Natural killer cell (primary cell): ENCODE measurements at regions not wholly inside any gene's neighbourhood (a gene's known extent, or its start where the extent isn't known, plus 50 kb on each side); places are given as distances from the start of the nearest gene placed in this dataset.

Experiments used
- ATAC-seq, 3 donors: fragments of 150-1000 bp in 2 of 3; fragments of 200-7000 bp in 1 of 3; cut with Tn5 transposase; 1 replicate in 1 of 3; 2 replicates in 2 of 3; pipeline ENCODE4 v1.10.0; 2021; ENCODE audit warnings: mild to moderate bottlenecking in 2 of 3, moderate library complexity in 2 of 3
- DNase-seq, 2 donors: peaks; one replicate each; pipeline versions ENCODE4 v3.0.0 to v3.0.0-alpha.2; 2013 to 2021; ENCODE audit warnings: mixed read lengths in 1 of 2
- H3K27ac ChIP-seq: one replicate; pipeline ENCODE4 v1.5.1; 2013; ENCODE audit warnings: mild to moderate bottlenecking, low read length
- H3K27me3 ChIP-seq: one replicate; pipeline ENCODE4 v1.6.1; 2013; ENCODE audit warnings: low read length; ENCODE audit not compliant: control insufficient read depth, insufficient read depth
- H3K36me3 ChIP-seq: one replicate; pipeline ENCODE4 v1.6.1; 2013; ENCODE audit warnings: low read length; ENCODE audit not compliant: control insufficient read depth, insufficient read depth
- H3K4me1 ChIP-seq: one replicate; pipeline ENCODE4 v1.6.1; 2013; ENCODE audit warnings: low read length; ENCODE audit not compliant: control insufficient read depth, insufficient read depth
- H3K4me3 ChIP-seq: one replicate; pipeline ENCODE4 v1.5.1; 2013; ENCODE audit warnings: low read length
- H3K9me3 ChIP-seq: one replicate; pipeline ENCODE4 v1.6.1; 2013; ENCODE audit warnings: low read length; ENCODE audit not compliant: control insufficient read depth, insufficient read depth
- H3K27ac Mint-ChIP-seq, 2 donors: one replicate each; pipeline ENCODE4 v1.8.0; 2022; ENCODE audit warnings: mild to moderate bottlenecking in 2 of 2, mixed read lengths in 2 of 2, moderate library complexity in 1 of 2
- H3K27me3 Mint-ChIP-seq, 2 donors: one replicate each; pipeline ENCODE4 v1.8.0; 2022; ENCODE audit warnings: low read depth in 2 of 2, mixed read lengths in 2 of 2
- H3K36me3 Mint-ChIP-seq: one replicate; pipeline ENCODE4 v1.8.0; 2022; ENCODE audit warnings: mixed read lengths
- H3K4me1 Mint-ChIP-seq, 2 donors: one replicate each; pipeline ENCODE4 v1.8.0; 2022; ENCODE audit warnings: mixed read lengths in 2 of 2
- H3K4me3 Mint-ChIP-seq: one replicate; pipeline ENCODE4 v1.8.0; 2022; ENCODE audit warnings: mild to moderate bottlenecking, moderate library complexity, mixed read lengths
- H3K9me3 Mint-ChIP-seq, 2 donors: one replicate each; pipeline ENCODE4 v1.8.0; 2022; ENCODE audit warnings: mixed read lengths in 2 of 2
- CTCF ChIP-seq: fragments of 200-600 bp; IDR thresholded peaks from one replicate; pipeline ENCODE4 v1.8.0; 2022; ENCODE audit warnings: antibody characterized with exemption
- whole genome bisulfite sequencing: methylation state at CpG from one replicate; pipeline ENCODE4 v1.1.7; 2013; ENCODE audit warnings: missing lambda C conversion rate; ENCODE audit not compliant: insufficient coverage; 5-methylcytosine and 5-hydroxymethylcytosine counted together
- intact Hi-C: fragments of 100-400 bp; cut with micrococcal nuclease; formaldehyde crosslinking; loops from one replicate; pipeline ENCODE4 v1.14.2; 2022

GRCh38 chr3:74036568-74036967 lies 411.8 kb upstream of the PDZRN3 start:
- H3K4me3 ChIP-seq: no peak overlapping the region
- H3K4me3 Mint-ChIP-seq: no peak overlapping the region
- no peaks in the 10 kb centered on the region for H3K36me3 ChIP-seq
- H3K27me3 ChIP-seq: no peaks in the 10 kb centered on the region
- no peaks in the 10 kb centered on the region for H3K4me1 ChIP-seq
- H3K9me3 ChIP-seq: no peaks in the 10 kb centered on the region
- H3K27ac ChIP-seq: no peak overlapping the region
- DNase-seq: no peak
- WGBS: no CpG with 5 or more reads among the region's 1 CpG
- no peaks in the 10 kb centered on the region for H3K4me1 Mint-ChIP-seq
- H3K27ac Mint-ChIP-seq: no peak overlapping the region
- no peak for TF ChIP-seq CTCF
- H3K36me3 Mint-ChIP-seq: no peaks in the 10 kb centered on the region
- no peak for ATAC-seq
- intact Hi-C loops: no loop called here
- no peaks in the 10 kb centered on the region for H3K27me3 Mint-ChIP-seq
- H3K9me3 Mint-ChIP-seq: peaks cover 4 to 8% of the 10 kb centered on the region in 2 donors

GRCh38 chr3:74036102-74036501 lies 411.4 kb upstream of the PDZRN3 start:
- intact Hi-C loops: no loop called here
- H3K9me3 Mint-ChIP-seq: peaks cover 7 to 12% of the 10 kb centered on the region in 2 donors
- H3K4me1 Mint-ChIP-seq: no peaks in the 10 kb centered on the region
- H3K27me3 Mint-ChIP-seq: no peaks in the 10 kb centered on the region
- Histone ChIP-seq H3K27me3 (no peaks in the 10 kb centered on the region), H3K4me1 (no peaks in the 10 kb centered on the region), H3K4me3 (no peak overlapping the region), H3K36me3 (no peaks in the 10 kb centered on the region), H3K27ac (no peak overlapping the region), H3K9me3 (no peaks in the 10 kb centered on the region)
- no peak overlapping the region for H3K4me3 Mint-ChIP-seq
- TF ChIP-seq CTCF: no peak
- no peak for ATAC-seq
- DNase-seq: no peak
- H3K36me3 Mint-ChIP-seq: peaks cover under 1% of the 10 kb centered on the region
- H3K27ac Mint-ChIP-seq: no peak overlapping the region
- WGBS: 84% methylated on average over 3 of the region's 3 CpGs

- ATAC-seq (no peak), DNase-seq (no peak)
- H3K4me3 Mint-ChIP-seq: no peak overlapping the region
- H3K27me3 ChIP-seq: no peaks in the 10 kb centered on the region
- intact Hi-C loops: no loop called here
- no peak overlapping the region for H3K27ac ChIP-seq
- TF ChIP-seq CTCF: no peak
- H3K36me3 Mint-ChIP-seq: peaks cover 12% of the 10 kb centered on the region
- no peaks in the 10 kb centered on the region for H3K4me1 Mint-ChIP-seq
- no peaks in the 10 kb centered on the region for H3K36me3 ChIP-seq
- WGBS: 96% methylated on average over 2 of the region's 2 CpGs
- H3K4me3 ChIP-seq: no peak overlapping the region
- H3K27ac Mint-ChIP-seq: no peak overlapping the region
- no peaks in the 10 kb centered on the region for H3K27me3 Mint-ChIP-seq
- peaks cover 9 to 22% of the 10 kb centered on the region in 2 donors for H3K9me3 Mint-ChIP-seq
- no peaks in the 10 kb centered on the region for H3K4me1 ChIP-seq
- H3K9me3 ChIP-seq: no peaks in the 10 kb centered on the region
Measured at GRCh38 chr3:74033806-74034205, 409.1 kb upstream of the PDZRN3 start.

- Histone ChIP-seq H3K4me1 (no peaks in the 10 kb centered on the region), H3K27ac (no peak overlapping the region), H3K36me3 (no peaks in the 10 kb centered on the region), H3K9me3 (no peaks in the 10 kb centered on the region), H3K4me3 (no peak overlapping the region), H3K27me3 (no peaks in the 10 kb centered on the region)
- no peak overlapping the region for H3K27ac Mint-ChIP-seq
- ATAC-seq (no peak), DNase-seq (no peak)
- peaks cover 9 to 22% of the 10 kb centered on the region in 2 donors for H3K9me3 Mint-ChIP-seq
- H3K4me1 Mint-ChIP-seq: no peaks in the 10 kb centered on the region
- H3K4me3 Mint-ChIP-seq: no peak overlapping the region
- peaks cover 12% of the 10 kb centered on the region for H3K36me3 Mint-ChIP-seq
- WGBS: 90% methylated on average over 2 of the region's 2 CpGs
- intact Hi-C loops: no loop called here
- H3K27me3 Mint-ChIP-seq: no peaks in the 10 kb centered on the region
- no peak for TF ChIP-seq CTCF
Measured at GRCh38 chr3:74033381-74033780, 408.6 kb upstream of the PDZRN3 start.
